ENCODE measurements at regions not wholly inside any gene's neighbourhood (a gene's known extent, or its start where the extent isn't known, plus 50 kb on each side); places are given as distances from the start of the nearest gene placed in this dataset.
"Not testable (repeated sequence)": the region's sequence is repeated elsewhere in the genome, so short reads cannot be mapped to it uniquely, and the experiment has no call there.

DNA sequence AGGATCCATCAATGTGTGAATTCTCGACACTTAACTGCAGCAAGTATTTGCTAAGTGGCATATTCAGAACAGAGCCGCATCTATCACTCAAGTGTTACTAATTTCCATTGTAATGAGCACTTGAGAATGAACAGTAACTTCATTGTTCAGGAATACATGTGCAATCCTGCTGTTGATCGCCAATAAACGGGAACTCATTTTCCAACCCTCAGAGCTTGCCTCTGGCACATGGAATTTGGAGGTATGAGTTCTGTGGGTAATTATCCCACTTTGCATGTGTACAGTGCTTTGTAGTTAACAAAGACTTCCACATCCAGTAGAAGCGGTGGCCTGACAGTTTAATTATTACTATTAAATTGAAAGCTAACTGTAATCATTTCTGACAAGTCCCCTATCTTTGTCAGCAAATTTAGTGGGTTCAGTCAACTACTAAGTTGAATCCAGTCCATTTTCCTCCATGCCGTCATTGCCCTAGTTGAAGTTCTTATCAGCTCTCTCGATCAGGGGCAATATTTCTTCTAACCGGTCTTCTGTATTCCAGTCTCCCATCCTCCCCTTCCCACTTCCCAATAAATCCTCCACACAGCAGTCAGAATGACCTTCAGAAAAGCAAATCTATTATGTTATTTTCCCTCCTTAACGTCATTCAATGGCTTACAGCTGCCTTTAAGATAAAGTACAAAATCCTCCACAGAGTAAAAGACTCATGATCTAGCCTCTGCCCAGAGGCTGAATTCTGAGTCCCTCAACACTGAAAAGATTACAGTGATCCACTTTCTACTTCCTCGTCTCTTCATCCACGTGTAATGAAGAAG, 62.4 kb upstream of the GBA3 start:
- not testable (repeated sequence) for DNase-seq (ENCODE audit: low read depth, low spot score)

DNA sequence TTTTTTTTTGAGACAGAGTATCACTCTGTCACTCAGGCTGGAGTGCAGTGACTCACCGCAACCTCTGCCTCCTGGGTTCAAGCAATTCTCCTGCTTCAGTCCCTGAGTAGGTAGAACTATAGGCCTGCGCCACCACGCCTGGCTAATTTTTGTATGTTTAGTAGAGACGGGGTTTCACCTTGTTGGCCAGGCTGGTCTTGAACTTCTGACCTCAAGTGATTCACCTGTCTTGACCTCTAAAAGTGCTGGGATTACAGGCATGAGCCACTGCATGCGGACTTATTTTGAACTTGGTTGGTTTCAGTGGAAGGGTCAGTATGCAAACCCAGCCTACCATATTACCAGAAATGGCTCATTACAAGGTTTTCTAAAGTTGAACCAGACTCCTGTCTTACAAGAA, 61.6 kb upstream of the GBA3 start:
- DNase-seq (ENCODE audit: low read depth, low spot score), result not testable (repeated sequence)

DNA sequence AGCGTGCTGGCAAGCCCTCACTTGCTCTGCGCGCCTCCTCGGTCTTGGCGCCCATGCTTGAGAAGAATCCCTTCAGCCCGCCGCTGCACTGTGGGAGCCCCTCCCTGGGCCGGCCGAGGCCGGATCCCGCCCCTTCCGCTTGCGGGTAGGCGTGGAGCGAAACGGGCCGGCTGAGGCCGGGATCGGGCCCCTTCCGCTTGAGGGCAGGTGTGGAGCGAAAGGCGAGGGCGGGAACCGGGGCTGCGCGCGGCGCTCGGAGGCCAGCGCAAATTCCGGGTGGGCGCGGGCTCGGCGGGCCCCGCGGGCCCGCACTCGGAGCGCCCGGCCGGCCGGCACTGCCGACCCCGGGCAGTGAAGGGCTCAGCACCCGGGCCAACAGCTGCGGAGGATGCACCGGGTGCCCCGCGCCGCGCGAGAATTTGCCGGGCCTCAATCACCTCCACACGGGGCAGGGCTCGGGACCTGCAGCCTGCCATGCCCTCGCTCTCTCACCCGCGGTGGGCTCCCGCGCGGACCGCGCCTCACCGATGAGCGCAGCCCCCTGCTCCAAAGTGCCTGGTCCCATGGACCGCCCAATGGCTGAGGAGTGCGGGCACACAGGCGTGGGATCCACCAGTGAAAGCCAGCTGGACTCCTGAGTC, 58.1 kb upstream of the GBA3 start:
- DNase-seq (ENCODE audit: low read depth, low spot score), result no peak

DNA sequence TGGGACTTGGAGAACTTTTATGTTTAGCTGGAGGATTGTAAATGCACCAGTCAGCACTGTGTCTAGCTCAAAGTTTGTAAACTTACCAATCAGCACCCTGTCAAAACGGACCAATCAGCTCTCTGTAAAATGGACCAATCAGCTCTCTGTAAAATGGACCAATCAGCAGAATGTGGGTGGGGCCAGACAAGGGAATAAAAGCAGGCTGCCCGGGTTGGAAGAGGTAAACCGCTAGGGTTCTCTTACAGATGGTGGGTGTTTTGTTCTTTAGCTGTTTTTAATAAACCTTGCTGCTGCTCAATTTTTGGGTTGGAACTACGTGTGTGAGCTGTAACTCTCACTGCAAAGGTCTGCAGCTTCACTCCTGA, 57.6 kb upstream of the GBA3 start:
- not testable (repeated sequence) for DNase-seq (ENCODE audit: low read depth, low spot score)

DNA sequence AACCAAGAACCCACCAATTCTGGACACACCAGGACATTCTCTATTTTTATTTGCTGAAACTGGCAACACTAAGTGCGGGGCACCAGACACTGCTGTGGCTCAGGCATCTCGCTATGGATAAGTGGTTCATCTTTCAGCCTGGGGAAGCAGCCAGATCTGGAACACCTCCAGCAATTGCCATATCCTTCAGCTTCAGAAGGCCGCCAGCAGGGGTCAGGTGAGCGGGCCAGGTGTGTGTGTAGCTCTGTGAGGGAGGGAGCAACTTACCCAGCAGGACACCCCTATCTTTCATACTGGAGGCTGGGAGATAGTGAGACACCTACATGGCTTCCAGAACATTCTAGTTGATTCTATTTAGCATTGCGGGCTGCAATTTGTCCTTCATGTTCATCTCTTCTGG, 57.0 kb upstream of the GBA3 start:
- no peak for DNase-seq (ENCODE audit: low read depth, low spot score)

DNA sequence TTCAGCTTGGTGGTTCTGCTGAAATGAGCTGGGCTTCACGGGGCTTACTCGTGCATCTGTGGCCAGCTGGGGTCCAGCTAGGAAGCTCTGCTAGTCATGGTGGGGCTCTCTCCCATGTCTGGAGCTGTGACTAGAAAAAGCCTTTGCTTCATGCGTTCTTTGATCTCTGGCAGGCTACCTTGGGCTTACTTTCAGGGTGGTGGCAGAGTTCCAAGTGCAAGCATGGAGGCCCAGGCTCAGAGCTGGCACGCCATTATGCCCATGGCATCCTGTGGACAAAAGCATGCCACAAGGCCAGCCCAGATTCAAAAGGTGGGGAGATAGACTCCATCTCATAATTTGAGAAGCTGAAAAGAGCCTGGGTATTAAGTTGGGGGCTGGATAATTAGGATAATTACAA, 55.4 kb upstream of the GBA3 start:
- no peak for DNase-seq (ENCODE audit: low read depth, low spot score)

Measured in pulmonary artery endothelial cell (primary cell).